Endodermal cell (in vitro differentiated cells): ENCODE measurements at regions not wholly inside any gene's neighbourhood (a gene's known extent, or its start where the extent isn't known, plus 50 kb on each side); places are given as distances from the start of the nearest gene placed in this dataset.

Experiments used
- DNase-seq: peaks from one replicate; pipeline ENCODE4 v3.0.0-alpha.2; 2017
- H3K27ac ChIP-seq: 2 replicates; pipeline ENCODE4 v1.5.1; 2013; ENCODE audit warnings: mild to moderate bottlenecking, low read depth, low read length, moderate library complexity
- H3K27me3 ChIP-seq: 2 replicates; pipeline ENCODE4 v1.6.1; 2013; ENCODE audit warnings: mild to moderate bottlenecking, low read length, moderate library complexity; ENCODE audit not compliant: insufficient read depth, control insufficient read depth, poor library complexity, severe bottlenecking
- H3K36me3 ChIP-seq: 2 replicates; pipeline ENCODE4 v1.7.0; 2013; ENCODE audit warnings: mild to moderate bottlenecking, low read length, moderate library complexity; ENCODE audit not compliant: control insufficient read depth, insufficient read depth
- H3K4me1 ChIP-seq: one replicate; pipeline ENCODE4 v1.7.0; 2013; ENCODE audit warnings: low read length; ENCODE audit not compliant: control insufficient read depth, insufficient read depth
- H3K4me3 ChIP-seq: 2 replicates; pipeline ENCODE4 v1.5.1; 2013; ENCODE audit warnings: mild to moderate bottlenecking, low read length, moderate library complexity
- H3K9ac ChIP-seq: 2 replicates; pipeline ENCODE4 v1.6.1; 2013; ENCODE audit warnings: mild to moderate bottlenecking, low read length, moderate library complexity; ENCODE audit not compliant: poor library complexity, severe bottlenecking; ENCODE audit errors: extremely low read depth
- H3K9me3 ChIP-seq: 2 replicates; pipeline ENCODE4 v1.6.1; 2013; ENCODE audit warnings: mild to moderate bottlenecking, low read length, moderate library complexity; ENCODE audit not compliant: control insufficient read depth
- H3K27ac Mint-ChIP-seq: 2 replicates; pipeline ENCODE4 v1.8.0; 2020; ENCODE audit warnings: mixed read lengths
- H3K27me3 Mint-ChIP-seq: 2 replicates; pipeline ENCODE4 v1.8.0; 2021; ENCODE audit warnings: mild to moderate bottlenecking, mixed read lengths; ENCODE audit not compliant: insufficient read depth
- H3K36me3 Mint-ChIP-seq: 2 replicates; pipeline ENCODE4 v1.8.0; 2020; ENCODE audit warnings: low read depth, mixed read lengths
- H3K4me1 Mint-ChIP-seq: 2 replicates; pipeline ENCODE4 v1.8.0; 2020; ENCODE audit warnings: mixed read lengths
- H3K4me3 Mint-ChIP-seq: 2 replicates; pipeline ENCODE4 v1.8.0; 2020; ENCODE audit warnings: mild to moderate bottlenecking, moderate library complexity, mixed read lengths
- H3K9me3 Mint-ChIP-seq: 2 replicates; pipeline ENCODE4 v1.8.0; 2020; ENCODE audit warnings: mild to moderate bottlenecking, mixed read lengths
- WGBS, 2 experiments: methylation state at CpG; one replicate each; pipeline versions ENCODE4 v1.1.5 to v1.1.7; 2013; ENCODE audit warnings: missing lambda C conversion rate in 2 of 2, mixed read lengths in 1 of 2; ENCODE audit not compliant: insufficient coverage in 1 of 2, insufficient read length in 1 of 2; 5-methylcytosine and 5-hydroxymethylcytosine counted together
- TF ChIP-seq, protein P1 (sequence below): fragments of 200-600 bp; sonication (generic); conservative IDR thresholded peaks from 2 replicates; pipeline ENCODE4 v1.5.0; 2021; ENCODE audit warnings: antibody characterized with exemption, mild to moderate bottlenecking

DNA sequence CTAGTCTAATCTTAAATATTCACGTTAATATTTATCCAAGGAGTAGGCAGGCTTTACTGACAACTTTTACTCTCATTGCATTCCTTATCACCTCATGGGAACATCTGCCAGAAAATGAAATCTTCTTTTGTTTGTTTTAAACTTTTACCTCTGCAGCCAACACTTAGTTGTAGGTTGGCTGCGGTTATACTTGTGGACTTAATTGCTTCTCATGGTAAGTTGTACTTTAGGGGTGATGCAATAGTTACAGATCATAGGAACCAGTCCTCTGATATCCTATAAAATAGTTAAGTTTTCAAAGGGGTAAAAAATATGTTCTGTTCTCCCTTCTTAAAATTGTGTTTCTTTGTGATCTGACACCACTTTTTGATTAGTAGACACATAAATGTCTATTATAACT, 321.9 kb downstream of the ZPLD1 start:
- Histone ChIP-seq H3K4me1 (no peaks in the 10 kb centered on the region), H3K9ac (no peak overlapping the region), H3K36me3 (no peaks in the 10 kb centered on the region), H3K27me3 (peaks cover 65% of the 10 kb centered on the region), H3K9me3 (no peaks in the 10 kb centered on the region), H3K4me3 (no peak overlapping the region), H3K27ac (no peak overlapping the region)
- no peaks in the 10 kb centered on the region for H3K36me3 Mint-ChIP-seq
- peaks cover 43% of the 10 kb centered on the region for H3K27me3 Mint-ChIP-seq
- no peaks in the 10 kb centered on the region for H3K9me3 Mint-ChIP-seq
- H3K4me1 Mint-ChIP-seq = peaks cover 19% of the 10 kb centered on the region
- 89 to 92% methylated on average over 2 of the region's 2 CpGs for WGBS, 2 experiments
- no peak for DNase-seq
- H3K27ac Mint-ChIP-seq = no peak overlapping the region
- H3K4me3 Mint-ChIP-seq = no peak overlapping the region
- TF ChIP-seq, protein P1, sequence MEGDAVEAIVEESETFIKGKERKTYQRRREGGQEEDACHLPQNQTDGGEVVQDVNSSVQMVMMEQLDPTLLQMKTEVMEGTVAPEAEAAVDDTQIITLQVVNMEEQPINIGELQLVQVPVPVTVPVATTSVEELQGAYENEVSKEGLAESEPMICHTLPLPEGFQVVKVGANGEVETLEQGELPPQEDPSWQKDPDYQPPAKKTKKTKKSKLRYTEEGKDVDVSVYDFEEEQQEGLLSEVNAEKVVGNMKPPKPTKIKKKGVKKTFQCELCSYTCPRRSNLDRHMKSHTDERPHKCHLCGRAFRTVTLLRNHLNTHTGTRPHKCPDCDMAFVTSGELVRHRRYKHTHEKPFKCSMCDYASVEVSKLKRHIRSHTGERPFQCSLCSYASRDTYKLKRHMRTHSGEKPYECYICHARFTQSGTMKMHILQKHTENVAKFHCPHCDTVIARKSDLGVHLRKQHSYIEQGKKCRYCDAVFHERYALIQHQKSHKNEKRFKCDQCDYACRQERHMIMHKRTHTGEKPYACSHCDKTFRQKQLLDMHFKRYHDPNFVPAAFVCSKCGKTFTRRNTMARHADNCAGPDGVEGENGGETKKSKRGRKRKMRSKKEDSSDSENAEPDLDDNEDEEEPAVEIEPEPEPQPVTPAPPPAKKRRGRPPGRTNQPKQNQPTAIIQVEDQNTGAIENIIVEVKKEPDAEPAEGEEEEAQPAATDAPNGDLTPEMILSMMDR = no peak

DNA sequence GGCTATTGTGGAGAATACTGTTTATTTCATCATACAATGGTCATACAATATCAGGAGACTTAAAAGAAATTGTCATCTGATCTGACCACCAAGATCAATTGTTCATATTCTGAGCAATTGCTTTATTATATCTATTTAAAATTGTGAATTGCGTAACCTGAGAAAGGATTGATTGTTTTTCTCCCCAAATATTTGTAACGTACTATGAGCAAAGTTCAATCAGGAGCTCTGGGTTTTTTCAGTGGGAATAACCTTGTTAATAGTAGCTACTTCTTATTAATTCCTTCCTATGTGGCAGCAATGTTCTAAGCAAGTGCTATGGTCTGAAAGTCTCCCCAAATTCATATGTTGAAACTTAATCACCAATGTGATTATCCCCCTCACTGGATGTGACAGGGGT, 323.1 kb downstream of the ZPLD1 start:
- Mint-ChIP-seq H3K27me3 (peaks cover 43% of the 10 kb centered on the region), H3K27ac (no peak overlapping the region), H3K4me1 (peaks cover 9% of the 10 kb centered on the region), H3K9me3 (no peaks in the 10 kb centered on the region), H3K4me3 (no peak overlapping the region), H3K36me3 (no peaks in the 10 kb centered on the region)
- H3K27me3 ChIP-seq = peaks cover 64% of the 10 kb centered on the region
- no peak overlapping the region for H3K27ac ChIP-seq
- no peaks in the 10 kb centered on the region for H3K4me1 ChIP-seq
- H3K4me3 ChIP-seq = no peak overlapping the region
- TF ChIP-seq, protein P1 = no peak
- H3K9ac ChIP-seq = no peak overlapping the region
- no peaks in the 10 kb centered on the region for H3K36me3 ChIP-seq
- no peak for DNase-seq
- 86% methylated on average over 2 of the region's 2 CpGs; no CpG with 5 or more reads in 1 of the 2 experiments for WGBS, 2 experiments
- no peaks in the 10 kb centered on the region for H3K9me3 ChIP-seq

DNA sequence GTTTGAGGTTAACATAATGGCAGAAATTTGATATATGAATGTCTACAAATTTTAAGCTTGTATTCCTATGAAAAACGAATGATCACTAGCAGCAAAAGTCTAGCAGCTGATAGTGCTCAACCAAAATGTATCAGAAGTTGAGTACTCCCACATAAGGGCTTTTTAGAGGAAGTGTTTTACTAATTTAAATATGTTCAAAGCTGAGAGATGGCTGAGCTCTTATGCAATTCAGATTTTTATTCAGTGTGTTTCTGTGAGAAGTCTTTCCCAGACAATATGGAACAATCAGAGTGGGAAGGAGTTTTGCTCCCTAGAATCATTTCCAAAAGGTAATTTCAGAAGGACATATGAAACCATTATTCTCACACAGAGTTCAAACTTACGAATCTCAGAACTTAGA, 327.0 kb downstream of the ZPLD1 start:
- 56 to 88% methylated on average over 1 of the region's 2 CpGs for WGBS, 2 experiments
- no peak overlapping the region for H3K4me3 ChIP-seq
- DNase-seq = no peak
- Mint-ChIP-seq H3K27ac (no peak overlapping the region), H3K4me1 (peaks cover 4% of the 10 kb centered on the region), H3K4me3 (no peak overlapping the region), H3K9me3 (no peaks in the 10 kb centered on the region), H3K36me3 (no peaks in the 10 kb centered on the region), H3K27me3 (peaks cover 23% of the 10 kb centered on the region)
- peaks cover 31% of the 10 kb centered on the region for H3K27me3 ChIP-seq
- no peak overlapping the region for H3K27ac ChIP-seq
- no peaks in the 10 kb centered on the region for H3K9me3 ChIP-seq
- no peaks in the 10 kb centered on the region for H3K4me1 ChIP-seq
- no peak overlapping the region for H3K9ac ChIP-seq
- TF ChIP-seq, protein P1 = no peak
- no peaks in the 10 kb centered on the region for H3K36me3 ChIP-seq
